H1 (cell line): ENCODE measurements at regions not wholly inside any gene's neighbourhood (a gene's known extent, or its start where the extent isn't known, plus 50 kb on each side); places are given as distances from the start of the nearest gene placed in this dataset.

Source experiments
- EGR1 ChIP-seq: IDR thresholded peaks from 2 replicates; pipeline ENCODE4 v1.6.1; 2011; ENCODE audit warnings: low read depth, low read length, borderline replicate concordance
- USF2 ChIP-seq: IDR thresholded peaks from 2 replicates; pipeline ENCODE4 v1.6.1; 2011; ENCODE audit warnings: low read length, improper control_type of control experiment

- TF ChIP-seq EGR1 (no peak), USF2 (no peak)
These were observed 173.9 kb upstream of the ATF7IP start (continued) for GRCh38 chr12:14191612-14192011.
